Natural killer cell (primary cell): ENCODE measurements at regions not wholly inside any gene's neighbourhood (a gene's known extent, or its start where the extent isn't known, plus 50 kb on each side); places are given as distances from the start of the nearest gene placed in this dataset.

Experiments used
- ATAC-seq, 3 donors: fragments of 150-1000 bp in 2 of 3; fragments of 200-7000 bp in 1 of 3; cut with Tn5 transposase; 1 replicate in 1 of 3; 2 replicates in 2 of 3; pipeline ENCODE4 v1.10.0; 2021; ENCODE audit warnings: mild to moderate bottlenecking in 2 of 3, moderate library complexity in 2 of 3
- DNase-seq, 2 donors: peaks; one replicate each; pipeline versions ENCODE4 v3.0.0 to v3.0.0-alpha.2; 2013 to 2021; ENCODE audit warnings: mixed read lengths in 1 of 2
- H3K27ac ChIP-seq: one replicate; pipeline ENCODE4 v1.5.1; 2013; ENCODE audit warnings: mild to moderate bottlenecking, low read length
- H3K27me3 ChIP-seq: one replicate; pipeline ENCODE4 v1.6.1; 2013; ENCODE audit warnings: low read length; ENCODE audit not compliant: control insufficient read depth, insufficient read depth
- H3K36me3 ChIP-seq: one replicate; pipeline ENCODE4 v1.6.1; 2013; ENCODE audit warnings: low read length; ENCODE audit not compliant: control insufficient read depth, insufficient read depth
- H3K4me1 ChIP-seq: one replicate; pipeline ENCODE4 v1.6.1; 2013; ENCODE audit warnings: low read length; ENCODE audit not compliant: control insufficient read depth, insufficient read depth
- H3K4me3 ChIP-seq: one replicate; pipeline ENCODE4 v1.5.1; 2013; ENCODE audit warnings: low read length
- H3K9me3 ChIP-seq: one replicate; pipeline ENCODE4 v1.6.1; 2013; ENCODE audit warnings: low read length; ENCODE audit not compliant: control insufficient read depth, insufficient read depth
- H3K27ac Mint-ChIP-seq, 2 donors: one replicate each; pipeline ENCODE4 v1.8.0; 2022; ENCODE audit warnings: mild to moderate bottlenecking in 2 of 2, mixed read lengths in 2 of 2, moderate library complexity in 1 of 2
- H3K27me3 Mint-ChIP-seq, 2 donors: one replicate each; pipeline ENCODE4 v1.8.0; 2022; ENCODE audit warnings: low read depth in 2 of 2, mixed read lengths in 2 of 2
- H3K36me3 Mint-ChIP-seq: one replicate; pipeline ENCODE4 v1.8.0; 2022; ENCODE audit warnings: mixed read lengths
- H3K4me1 Mint-ChIP-seq, 2 donors: one replicate each; pipeline ENCODE4 v1.8.0; 2022; ENCODE audit warnings: mixed read lengths in 2 of 2
- H3K4me3 Mint-ChIP-seq: one replicate; pipeline ENCODE4 v1.8.0; 2022; ENCODE audit warnings: mild to moderate bottlenecking, moderate library complexity, mixed read lengths
- H3K9me3 Mint-ChIP-seq, 2 donors: one replicate each; pipeline ENCODE4 v1.8.0; 2022; ENCODE audit warnings: mixed read lengths in 2 of 2
- CTCF ChIP-seq: fragments of 200-600 bp; IDR thresholded peaks from one replicate; pipeline ENCODE4 v1.8.0; 2022; ENCODE audit warnings: antibody characterized with exemption
- WGBS: methylation state at CpG from one replicate; pipeline ENCODE4 v1.1.7; 2013; ENCODE audit warnings: missing lambda C conversion rate; ENCODE audit not compliant: insufficient coverage; 5-methylcytosine and 5-hydroxymethylcytosine counted together
- intact Hi-C: fragments of 100-400 bp; cut with micrococcal nuclease; formaldehyde crosslinking; loops from one replicate; pipeline ENCODE4 v1.14.2; 2022

GRCh38 chr6:19682859-19683258 lies 154.3 kb upstream of the ID4 start:
- Mint-ChIP-seq H3K27ac (no peak overlapping the region), H3K4me1 (no peaks in the 10 kb centered on the region), H3K4me3 (no peak overlapping the region), H3K9me3 (peaks cover 0 to 3% of the 10 kb centered on the region in 2 donors), H3K36me3 (no peaks in the 10 kb centered on the region), H3K27me3 (no peaks in the 10 kb centered on the region)
- Histone ChIP-seq H3K27ac (no peak overlapping the region), H3K9me3 (no peaks in the 10 kb centered on the region), H3K4me1 (no peaks in the 10 kb centered on the region), H3K4me3 (no peak overlapping the region), H3K36me3 (no peaks in the 10 kb centered on the region), H3K27me3 (no peaks in the 10 kb centered on the region)
- DNase-seq = no peak
- no peak for ATAC-seq
- no peak for TF ChIP-seq CTCF
- intact Hi-C loops = no loop called here

- DNase-seq (no peak), ATAC-seq (no peak)
- Mint-ChIP-seq H3K27me3 (peaks cover 17 to 42% of the 10 kb centered on the region in 2 donors), H3K36me3 (no peaks in the 10 kb centered on the region), H3K4me1 (no peaks in the 10 kb centered on the region), H3K27ac (no peak overlapping the region), H3K9me3 (peaks cover 0 to 3% of the 10 kb centered on the region in 2 donors), H3K4me3 (no peak overlapping the region)
- TF ChIP-seq CTCF = no peak
- WGBS = 47% methylated on average over 6 of the region's 6 CpGs
- intact Hi-C loops = no loop called here
- Histone ChIP-seq H3K36me3 (no peaks in the 10 kb centered on the region), H3K4me1 (no peaks in the 10 kb centered on the region), H3K9me3 (no peaks in the 10 kb centered on the region), H3K27me3 (peaks cover 8% of the 10 kb centered on the region), H3K27ac (no peak overlapping the region), H3K4me3 (no peak overlapping the region)
Measured at GRCh38 chr6:19690325-19691075, 146.7 kb upstream of the ID4 start.

- H3K9me3 Mint-ChIP-seq = peaks cover 0 to 3% of the 10 kb centered on the region in 2 donors
- Histone ChIP-seq H3K9me3 (no peaks in the 10 kb centered on the region), H3K27me3 (peaks cover 8% of the 10 kb centered on the region), H3K4me1 (no peaks in the 10 kb centered on the region), H3K4me3 (no peak overlapping the region), H3K36me3 (no peaks in the 10 kb centered on the region), H3K27ac (no peak overlapping the region)
- DNase-seq = no peak
- no peak overlapping the region for H3K27ac Mint-ChIP-seq
- H3K36me3 Mint-ChIP-seq = no peaks in the 10 kb centered on the region
- no peak for TF ChIP-seq CTCF
- no peak overlapping the region for H3K4me3 Mint-ChIP-seq
- ATAC-seq = no peak
- WGBS = 10% methylated on average over 44 of the region's 44 CpGs
- intact Hi-C loops = no loop called here
- H3K4me1 Mint-ChIP-seq = no peaks in the 10 kb centered on the region
- H3K27me3 Mint-ChIP-seq = peaks cover 17 to 42% of the 10 kb centered on the region in 2 donors
Measured at GRCh38 chr6:19691465-19692167, 145.6 kb upstream of the ID4 start.
